Activated CD8-positive, alpha-beta memory T cell treated with anti-CD3 and anti-CD28 coated beads for 36 hours (primary cell): ENCODE measurements at regions not wholly inside any gene's neighbourhood (a gene's known extent, or its start where the extent isn't known, plus 50 kb on each side); places are given as distances from the start of the nearest gene placed in this dataset.

Experiments used
- CTCF ChIA-PET: fragments of 350-600 bp; sonication (Branson Sonifier 250); formaldehyde crosslinking; loops from one replicate; lab custom pipeline; 2021; ENCODE audit warnings: antibody characterized with exemption; lab: Charles Lee
- POLR2A ChIA-PET: fragments of 350-600 bp; sonication (Branson Sonifier 250); formaldehyde crosslinking; loops from one replicate; lab custom pipeline; 2021; ENCODE audit warnings: antibody characterized with exemption; lab: Charles Lee

GRCh38 chr7:153320681-153321080 is 561.1 kb downstream of the ACTR3B start:
- CTCF ChIA-PET = no interaction called here

GRCh38 chr7:153322991-153323390 is 563.4 kb downstream of the ACTR3B start:
- CTCF ChIA-PET = no interaction called here
- POLR2A ChIA-PET = no interaction called here

More at GRCh38 chr7:153320681-153321080, 561.1 kb downstream of the ACTR3B start:
- POLR2A ChIA-PET = no interaction called here

- CTCF ChIA-PET = no interaction called here
- POLR2A ChIA-PET = no interaction called here
These were observed 564.5 kb downstream of the ACTR3B start for GRCh38 chr7:153324094-153324493.

- POLR2A ChIA-PET = no interaction called here
- CTCF ChIA-PET = no interaction called here
These were observed 568.1 kb downstream of the ACTR3B start for GRCh38 chr7:153327683-153328082.

GRCh38 chr7:153331427-153331826 is 571.9 kb downstream of the ACTR3B start:
- POLR2A ChIA-PET = no interaction called here
- CTCF ChIA-PET = no interaction called here

GRCh38 chr7:153354071-153354470 is 594.5 kb downstream of the ACTR3B start:
- CTCF ChIA-PET = no interaction called here
- POLR2A ChIA-PET = no interaction called here

- ChIA-PET POLR2A (no interaction called here), CTCF (no interaction called here)
These were observed 610.5 kb downstream of the ACTR3B start for GRCh38 chr7:153370092-153370491.

- ChIA-PET POLR2A (no interaction called here), CTCF (no interaction called here)
These were observed 621.1 kb downstream of the ACTR3B start for GRCh38 chr7:153380636-153381035.

- ChIA-PET POLR2A (no interaction called here), CTCF (no interaction called here)
These were observed 621.9 kb downstream of the ACTR3B start for GRCh38 chr7:153381275-153382040.

- CTCF ChIA-PET = no interaction called here
- POLR2A ChIA-PET = no interaction called here
These were observed 623.1 kb downstream of the ACTR3B start for GRCh38 chr7:153382641-153383101.

GRCh38 chr7:153383781-153384180 is 624.2 kb downstream of the ACTR3B start:
- POLR2A ChIA-PET = no interaction called here

GRCh38 chr7:153385502-153385901 is 626.0 kb downstream of the ACTR3B start:
- POLR2A ChIA-PET = no interaction called here
- CTCF ChIA-PET = no interaction called here

More at GRCh38 chr7:153383781-153384180, 624.2 kb downstream of the ACTR3B start:
- CTCF ChIA-PET = no interaction called here

- POLR2A ChIA-PET = no interaction called here
- CTCF ChIA-PET = no interaction called here
These were observed 627.0 kb downstream of the ACTR3B start for GRCh38 chr7:153386556-153386955.

GRCh38 chr7:153388611-153389010 is 629.1 kb downstream of the ACTR3B start:
- POLR2A ChIA-PET = no interaction called here
- CTCF ChIA-PET = no interaction called here

GRCh38 chr7:153389261-153389660 is 629.7 kb downstream of the ACTR3B start:
- POLR2A ChIA-PET = no interaction called here
- CTCF ChIA-PET = no interaction called here

- ChIA-PET CTCF (no interaction called here), POLR2A (no interaction called here)
These were observed 631.4 kb downstream of the ACTR3B start for GRCh38 chr7:153390955-153391354.

- POLR2A ChIA-PET = no interaction called here
- CTCF ChIA-PET = no interaction called here
These were observed 633.2 kb downstream of the ACTR3B start for GRCh38 chr7:153392726-153393125.

- ChIA-PET CTCF (no interaction called here), POLR2A (no interaction called here)
These were observed 634.1 kb downstream of the ACTR3B start for GRCh38 chr7:153393666-153394065.

GRCh38 chr7:153396475-153396874 is 636.9 kb downstream of the ACTR3B start:
- ChIA-PET POLR2A (no interaction called here), CTCF (no interaction called here)

GRCh38 chr7:153397459-153397858 is 637.9 kb downstream of the ACTR3B start:
- POLR2A ChIA-PET = no interaction called here
- CTCF ChIA-PET = no interaction called here

- CTCF ChIA-PET = no interaction called here
- POLR2A ChIA-PET = no interaction called here
These were observed 638.4 kb downstream of the ACTR3B start for GRCh38 chr7:153397906-153398305.

GRCh38 chr7:153398370-153398769 is 638.8 kb downstream of the ACTR3B start:
- CTCF ChIA-PET = no interaction called here
- POLR2A ChIA-PET = no interaction called here
